Stomach (tissue), 4 donors: ENCODE measurements at regions not wholly inside any gene's neighbourhood (a gene's known extent, or its start where the extent isn't known, plus 50 kb on each side); places are given as distances from the start of the nearest gene placed in this dataset.

Source experiments
- EP300 ChIP-seq: sonication (generic); formaldehyde crosslinking; IDR thresholded peaks from one replicate; pipeline ENCODE4 v1.6.1; 2017; ENCODE audit warnings: antibody characterized with exemption
- POLR2A ChIP-seq, 4 donors: fragments of 450-650 bp; IDR thresholded peaks; one replicate each; pipeline ENCODE4 v1.6.1; 2016; ENCODE audit warnings: antibody characterized with exemption in 4 of 4, control low read depth in 2 of 4, mild to moderate bottlenecking in 1 of 4, moderate library complexity in 1 of 4
- POLR2AphosphoS5 ChIP-seq, 3 donors: sonication (generic); formaldehyde crosslinking; IDR thresholded peaks; one replicate each; pipeline ENCODE4 v1.6.1; 2016; ENCODE audit warnings: antibody characterized with exemption in 3 of 3
- TF ChIP-seq, protein P1 (sequence below), 7 experiments: fragments of 450-650 bp in 4 of 7; fragments of 200-600 bp in 3 of 7; sonication (generic) in 3 of 7; IDR thresholded peaks; one replicate each; pipeline ENCODE4 v1.5.1; 2016 to 2019; ENCODE audit warnings: antibody characterized with exemption in 7 of 7, control low read depth in 2 of 7, mild to moderate bottlenecking in 1 of 7

DNA sequence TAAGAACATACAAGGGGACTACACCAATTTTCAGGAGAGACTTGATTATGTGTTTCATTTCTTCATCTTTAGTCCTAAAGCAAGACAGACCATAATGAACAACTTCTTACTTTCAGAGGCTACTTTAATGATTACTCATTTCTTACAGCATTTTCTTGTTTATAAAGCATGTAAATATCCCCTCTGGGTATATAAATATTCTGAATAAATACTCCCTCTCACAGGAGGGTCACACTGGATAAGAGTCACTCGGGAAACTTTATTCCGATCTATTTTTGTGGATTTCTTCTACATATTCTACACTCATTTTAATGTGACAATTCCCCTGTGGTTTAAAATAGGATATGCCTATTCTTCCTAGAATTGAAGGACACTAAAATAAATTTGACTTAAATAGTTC lies 228.9 kb upstream of the RPS6KA3 start:
- TF ChIP-seq POLR2A (IDR thresholded peaks at IDR 0.05) (no peak), POLR2AphosphoS5 (IDR thresholded peaks at IDR 0.05) (no peak), EP300 (no peak)
- TF ChIP-seq, protein P1, sequence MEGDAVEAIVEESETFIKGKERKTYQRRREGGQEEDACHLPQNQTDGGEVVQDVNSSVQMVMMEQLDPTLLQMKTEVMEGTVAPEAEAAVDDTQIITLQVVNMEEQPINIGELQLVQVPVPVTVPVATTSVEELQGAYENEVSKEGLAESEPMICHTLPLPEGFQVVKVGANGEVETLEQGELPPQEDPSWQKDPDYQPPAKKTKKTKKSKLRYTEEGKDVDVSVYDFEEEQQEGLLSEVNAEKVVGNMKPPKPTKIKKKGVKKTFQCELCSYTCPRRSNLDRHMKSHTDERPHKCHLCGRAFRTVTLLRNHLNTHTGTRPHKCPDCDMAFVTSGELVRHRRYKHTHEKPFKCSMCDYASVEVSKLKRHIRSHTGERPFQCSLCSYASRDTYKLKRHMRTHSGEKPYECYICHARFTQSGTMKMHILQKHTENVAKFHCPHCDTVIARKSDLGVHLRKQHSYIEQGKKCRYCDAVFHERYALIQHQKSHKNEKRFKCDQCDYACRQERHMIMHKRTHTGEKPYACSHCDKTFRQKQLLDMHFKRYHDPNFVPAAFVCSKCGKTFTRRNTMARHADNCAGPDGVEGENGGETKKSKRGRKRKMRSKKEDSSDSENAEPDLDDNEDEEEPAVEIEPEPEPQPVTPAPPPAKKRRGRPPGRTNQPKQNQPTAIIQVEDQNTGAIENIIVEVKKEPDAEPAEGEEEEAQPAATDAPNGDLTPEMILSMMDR (IDR thresholded peaks at IDR 0.05): no peak
